ENCODE measurements at regions not wholly inside any gene's neighbourhood (a gene's known extent, or its start where the extent isn't known, plus 50 kb on each side); places are given as distances from the start of the nearest gene placed in this dataset.
A peak's percentile ranks its signal among the peaks of the same experiment; 100 is the strongest.

GRCh38 chr4:129362691-129363274, 266.8 kb downstream of the C4orf33 start:
- TF ChIP-seq, protein P1, sequence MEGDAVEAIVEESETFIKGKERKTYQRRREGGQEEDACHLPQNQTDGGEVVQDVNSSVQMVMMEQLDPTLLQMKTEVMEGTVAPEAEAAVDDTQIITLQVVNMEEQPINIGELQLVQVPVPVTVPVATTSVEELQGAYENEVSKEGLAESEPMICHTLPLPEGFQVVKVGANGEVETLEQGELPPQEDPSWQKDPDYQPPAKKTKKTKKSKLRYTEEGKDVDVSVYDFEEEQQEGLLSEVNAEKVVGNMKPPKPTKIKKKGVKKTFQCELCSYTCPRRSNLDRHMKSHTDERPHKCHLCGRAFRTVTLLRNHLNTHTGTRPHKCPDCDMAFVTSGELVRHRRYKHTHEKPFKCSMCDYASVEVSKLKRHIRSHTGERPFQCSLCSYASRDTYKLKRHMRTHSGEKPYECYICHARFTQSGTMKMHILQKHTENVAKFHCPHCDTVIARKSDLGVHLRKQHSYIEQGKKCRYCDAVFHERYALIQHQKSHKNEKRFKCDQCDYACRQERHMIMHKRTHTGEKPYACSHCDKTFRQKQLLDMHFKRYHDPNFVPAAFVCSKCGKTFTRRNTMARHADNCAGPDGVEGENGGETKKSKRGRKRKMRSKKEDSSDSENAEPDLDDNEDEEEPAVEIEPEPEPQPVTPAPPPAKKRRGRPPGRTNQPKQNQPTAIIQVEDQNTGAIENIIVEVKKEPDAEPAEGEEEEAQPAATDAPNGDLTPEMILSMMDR (IDR thresholded peaks at IDR 0.05): peak; percentile 90
- TF ChIP-seq EZH2 (IDR thresholded peaks at IDR 0.05; ENCODE audit: borderline replicate concordance, insufficient read depth, low read depth, low read length, poor library complexity, severe bottlenecking): no peak

Data from B cell (primary cell).